Medulla oblongata (tissue), 1 donor: ENCODE measurements at regions not wholly inside any gene's neighbourhood (a gene's known extent, or its start where the extent isn't known, plus 50 kb on each side); places are given as distances from the start of the nearest gene placed in this dataset.
A peak's percentile ranks its signal among the peaks of the same experiment; 100 is the strongest.
"Not testable (repeated sequence)": the region's sequence is repeated elsewhere in the genome, so short reads cannot be mapped to it uniquely, and the experiment has no call there.

ENCODE experiments used
- DNase-seq: peaks from one replicate; pipeline ENCODE4 v3.0.0-alpha.2; 2015; ENCODE audit errors: extremely low spot score

- no peak for DNase-seq
These were observed 80.3 kb downstream of the ZFP36L2 start for GRCh38 chr2:43146083-43146482.

- DNase-seq, result no peak
These were observed 82.1 kb downstream of the ZFP36L2 start for GRCh38 chr2:43144263-43144662.

- no peak for DNase-seq
These were observed 82.7 kb downstream of the ZFP36L2 start for GRCh38 chr2:43143756-43144155.

GRCh38 chr2:43142921-43143438 is 83.4 kb downstream of the ZFP36L2 start:
- no peak for DNase-seq

- not testable (repeated sequence) for DNase-seq
These were observed 84.7 kb downstream of the ZFP36L2 start for GRCh38 chr2:43141636-43142151.

DNA sequence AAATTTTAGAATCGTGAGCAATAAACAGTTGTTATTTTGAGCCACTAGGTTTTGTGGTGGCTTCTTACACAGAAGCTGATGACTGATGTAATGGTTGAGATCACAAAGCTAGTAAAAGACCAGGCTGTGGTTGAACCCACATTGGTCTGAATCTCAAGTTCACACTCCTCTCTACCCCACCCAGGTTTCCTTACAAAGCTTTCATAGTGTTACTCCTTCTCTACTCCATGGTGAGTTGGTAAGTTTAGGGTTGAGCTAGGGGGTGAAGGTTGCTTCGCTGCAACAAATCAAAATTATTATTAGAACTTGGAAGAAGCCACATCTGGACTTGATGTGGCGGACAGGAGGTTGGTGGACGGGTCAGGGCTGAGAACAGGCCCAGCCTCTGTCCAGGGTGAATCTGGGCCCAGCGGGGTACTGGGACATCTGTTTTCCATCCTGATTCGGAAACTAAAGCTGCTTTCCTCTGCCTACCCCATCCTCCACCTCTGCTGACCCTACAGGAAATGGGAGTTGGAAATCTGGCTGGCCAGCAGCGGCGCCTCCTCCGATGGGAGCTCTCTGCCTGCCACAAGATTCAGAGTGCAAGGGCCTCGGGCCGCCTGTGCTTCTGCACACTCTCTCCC is 86.3 kb downstream of the ZFP36L2 start:
- no peak for DNase-seq

- DNase-seq, result no peak
These were observed 86.9 kb downstream of the ZFP36L2 start for GRCh38 chr2:43139501-43139900.

DNA sequence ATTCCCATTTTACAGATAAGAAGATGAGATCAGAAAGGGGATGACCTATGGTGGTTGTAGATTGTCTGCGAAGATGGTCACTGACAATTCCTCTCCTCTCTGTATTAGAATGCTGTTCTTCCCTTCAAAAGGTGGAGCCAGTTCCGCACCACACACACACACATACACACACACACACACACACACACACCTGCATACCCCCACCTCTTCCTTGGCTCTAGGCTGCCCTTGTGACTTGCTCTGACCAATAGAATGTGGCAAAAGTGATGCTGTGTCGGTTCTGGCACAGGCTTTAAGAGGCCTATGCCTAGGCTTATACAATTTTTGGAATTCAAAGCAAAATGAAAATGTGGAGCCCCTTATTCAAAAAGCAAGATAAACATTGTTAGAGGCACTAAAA is 88.0 kb downstream of the ZFP36L2 start:
- no peak for DNase-seq

GRCh38 chr2:43136876-43137275 is 89.5 kb downstream of the ZFP36L2 start:
- no peak for DNase-seq

DNA sequence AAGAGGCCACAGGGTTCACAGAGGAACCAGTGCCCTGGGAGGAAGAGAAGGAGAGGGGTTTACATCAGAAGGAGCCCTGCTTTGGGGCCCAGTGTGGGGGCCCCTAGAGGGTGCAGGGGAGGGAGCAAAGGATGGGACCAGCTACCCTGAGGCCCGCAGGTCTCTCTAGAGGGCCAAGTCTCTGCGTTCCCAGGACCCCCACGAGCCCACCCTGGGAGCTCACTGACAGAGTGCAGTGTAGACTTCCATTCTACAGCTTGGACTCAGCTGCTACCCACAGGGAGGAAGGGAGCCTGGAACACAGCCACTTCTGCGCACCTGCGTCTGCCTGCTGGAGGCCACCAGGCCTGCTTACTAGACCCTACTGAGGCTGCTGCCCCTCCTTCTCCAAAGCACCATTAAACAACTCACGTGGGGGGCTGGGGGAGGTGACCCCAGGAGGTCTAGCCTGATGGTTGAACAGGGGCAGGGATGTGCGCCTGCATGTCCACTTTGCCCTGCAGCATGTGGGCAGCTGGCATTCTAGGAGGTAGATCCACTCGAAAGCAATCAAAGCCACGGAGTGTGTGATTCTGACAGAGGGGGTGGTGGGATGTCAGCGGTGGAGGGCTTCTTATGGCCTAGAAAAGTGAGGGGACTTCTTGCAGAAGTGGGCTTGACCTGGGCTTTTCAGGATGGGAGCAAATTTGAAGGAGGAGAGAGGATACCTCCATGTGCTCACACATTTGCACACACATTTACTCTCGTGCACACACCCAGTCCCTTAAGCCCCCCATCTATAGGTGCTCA is 90.2 kb downstream of the ZFP36L2 start:
- DNase-seq, result no peak

GRCh38 chr2:43135583-43135982 is 90.8 kb downstream of the ZFP36L2 start:
- DNase-seq, result no peak

GRCh38 chr2:43134571-43134889 is 91.9 kb downstream of the ZFP36L2 start:
- DNase-seq, result no peak

DNA sequence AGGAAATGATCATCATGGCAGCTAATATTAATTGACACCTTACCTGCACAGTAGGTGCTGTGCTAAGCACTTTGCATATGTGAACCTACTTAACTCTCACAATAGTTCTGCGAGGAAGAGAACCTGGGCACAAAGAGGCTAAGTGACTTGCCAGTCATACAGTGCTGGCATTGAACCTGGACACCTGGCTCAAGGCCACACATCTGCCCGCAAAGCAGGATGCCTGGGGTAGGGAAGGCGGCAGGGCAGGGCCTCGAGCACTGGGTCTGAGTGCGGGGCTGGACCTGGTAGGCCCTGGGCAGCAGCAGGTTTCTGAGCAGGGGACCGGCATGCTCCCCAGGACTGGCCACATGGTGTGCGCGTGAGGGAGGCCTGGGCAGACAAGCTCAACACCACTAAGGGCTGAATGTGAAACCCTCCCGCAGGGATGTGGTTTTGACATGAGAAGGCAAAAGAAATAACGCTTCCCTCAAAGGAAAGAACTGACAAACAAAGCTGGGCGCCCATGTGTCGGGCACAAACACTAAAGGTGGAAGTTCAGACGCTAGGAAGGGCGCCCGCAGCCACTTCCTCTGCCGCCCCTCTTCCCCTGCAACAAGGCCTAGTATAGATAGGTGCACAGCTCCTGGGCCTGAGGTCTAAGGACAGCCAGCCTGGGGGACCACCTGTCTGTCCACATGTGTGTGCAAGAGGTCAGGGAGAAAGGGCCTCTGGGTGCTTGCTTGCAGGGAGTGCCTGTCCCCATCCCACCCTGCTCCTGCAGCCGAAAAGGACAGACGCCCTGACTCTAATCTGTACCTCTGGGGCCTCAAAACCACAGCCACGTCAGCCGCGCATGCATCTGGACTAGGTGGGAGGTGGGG is 92.5 kb downstream of the ZFP36L2 start:
- peak; percentile 89 for DNase-seq

- no peak for DNase-seq
These were observed 93.1 kb downstream of the ZFP36L2 start for GRCh38 chr2:43133336-43133707.

GRCh38 chr2:43132683-43133301 is 93.6 kb downstream of the ZFP36L2 start:
- peak; percentile 27 for DNase-seq

- DNase-seq, result no peak
These were observed 94.3 kb downstream of the ZFP36L2 start for GRCh38 chr2:43131890-43132682.

DNA sequence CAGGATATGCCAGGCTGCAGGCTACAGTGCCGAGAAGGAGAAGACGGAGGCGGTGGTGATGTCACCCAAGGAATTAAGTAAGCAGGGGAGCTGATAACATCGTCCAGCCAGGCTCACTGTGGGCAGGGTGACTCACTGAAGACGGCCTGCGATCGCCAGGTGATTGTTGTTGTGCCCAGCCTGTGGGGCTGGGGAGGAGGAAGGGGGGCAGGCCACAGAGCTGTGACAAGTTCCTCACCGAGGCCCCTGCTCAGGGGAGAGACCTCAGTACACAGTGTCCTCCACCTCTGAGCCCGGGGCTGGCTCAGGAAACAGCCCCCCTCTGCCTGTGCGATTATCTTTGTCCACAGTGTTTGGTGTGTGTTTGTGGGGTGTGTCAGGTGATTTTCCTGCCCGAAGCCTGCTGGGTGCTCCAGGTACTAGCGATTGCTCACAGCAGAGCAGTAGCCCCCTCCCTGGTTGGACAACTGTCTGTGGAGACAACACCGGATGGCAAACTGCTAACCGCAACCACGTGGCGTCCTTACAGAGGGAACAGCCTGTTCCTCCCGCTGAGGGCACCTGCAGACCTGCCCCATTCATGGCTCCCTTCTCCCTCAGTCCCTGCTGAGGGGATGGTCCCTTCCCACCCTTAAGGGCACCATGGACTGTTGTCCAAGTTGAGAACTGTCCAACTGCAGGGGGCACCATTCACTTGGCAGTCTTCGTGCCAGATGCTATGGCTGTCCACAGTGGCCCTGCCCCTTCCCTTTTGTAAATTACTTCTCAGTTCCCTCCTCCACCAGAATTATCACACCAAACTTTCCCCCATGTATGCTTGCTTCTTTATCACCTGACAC is 95.1 kb downstream of the ZFP36L2 start:
- DNase-seq, result peak; percentile 70

- no peak for DNase-seq
These were observed 95.9 kb downstream of the ZFP36L2 start for GRCh38 chr2:43130548-43130875.

GRCh38 chr2:43129676-43130547 is 96.5 kb downstream of the ZFP36L2 start:
- DNase-seq, result peak; percentile 68
